ENCODE measurements at regions not wholly inside any gene's neighbourhood (a gene's known extent, or its start where the extent isn't known, plus 50 kb on each side); places are given as distances from the start of the nearest gene placed in this dataset.

- TF ChIP-seq U2AF1 (optimal IDR thresholded peaks at IDR 0.05; ENCODE audit: low read depth, low read length) (no peak), RBFOX2 (IDR thresholded peaks at IDR 0.05; ENCODE audit: low read depth, low read length) (no peak), MXI1 (IDR thresholded peaks at IDR 0.05; ENCODE audit: borderline replicate concordance, low read depth, low read length) (no peak), ZNF225 (CRISPR knock-in tag; IDR thresholded peaks at IDR 0.05) (no peak), ZBTB39 (CRISPR knock-in tag; IDR thresholded peaks at IDR 0.05) (no peak), PTBP1 (IDR thresholded peaks at IDR 0.05; ENCODE audit: low read depth, low read length, poor library complexity, severe bottlenecking) (no peak), ZMAT5 (CRISPR knock-in tag; IDR thresholded peaks at IDR 0.05; ENCODE audit: borderline replicate concordance, low read depth) (no peak), HDAC2 (CRISPR knock-in tag; IDR thresholded peaks at IDR 0.05) (no peak), DMTF1 (CRISPR knock-in tag; IDR thresholded peaks at IDR 0.05) (no peak), ZNF792 (CRISPR knock-in tag; IDR thresholded peaks at IDR 0.05) (no peak), EZH2 (conservative IDR thresholded peaks at IDR 0.05; ENCODE audit: low read depth, low read length) (no peak)
- TF ChIP-seq, protein P1, sequence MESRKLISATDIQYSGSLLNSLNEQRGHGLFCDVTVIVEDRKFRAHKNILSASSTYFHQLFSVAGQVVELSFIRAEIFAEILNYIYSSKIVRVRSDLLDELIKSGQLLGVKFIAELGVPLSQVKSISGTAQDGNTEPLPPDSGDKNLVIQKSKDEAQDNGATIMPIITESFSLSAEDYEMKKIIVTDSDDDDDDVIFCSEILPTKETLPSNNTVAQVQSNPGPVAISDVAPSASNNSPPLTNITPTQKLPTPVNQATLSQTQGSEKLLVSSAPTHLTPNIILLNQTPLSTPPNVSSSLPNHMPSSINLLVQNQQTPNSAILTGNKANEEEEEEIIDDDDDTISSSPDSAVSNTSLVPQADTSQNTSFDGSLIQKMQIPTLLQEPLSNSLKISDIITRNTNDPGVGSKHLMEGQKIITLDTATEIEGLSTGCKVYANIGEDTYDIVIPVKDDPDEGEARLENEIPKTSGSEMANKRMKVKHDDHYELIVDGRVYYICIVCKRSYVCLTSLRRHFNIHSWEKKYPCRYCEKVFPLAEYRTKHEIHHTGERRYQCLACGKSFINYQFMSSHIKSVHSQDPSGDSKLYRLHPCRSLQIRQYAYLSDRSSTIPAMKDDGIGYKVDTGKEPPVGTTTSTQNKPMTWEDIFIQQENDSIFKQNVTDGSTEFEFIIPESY (CRISPR knock-in tag; IDR thresholded peaks at IDR 0.05) = no peak
- TF ChIP-seq, protein P2, sequence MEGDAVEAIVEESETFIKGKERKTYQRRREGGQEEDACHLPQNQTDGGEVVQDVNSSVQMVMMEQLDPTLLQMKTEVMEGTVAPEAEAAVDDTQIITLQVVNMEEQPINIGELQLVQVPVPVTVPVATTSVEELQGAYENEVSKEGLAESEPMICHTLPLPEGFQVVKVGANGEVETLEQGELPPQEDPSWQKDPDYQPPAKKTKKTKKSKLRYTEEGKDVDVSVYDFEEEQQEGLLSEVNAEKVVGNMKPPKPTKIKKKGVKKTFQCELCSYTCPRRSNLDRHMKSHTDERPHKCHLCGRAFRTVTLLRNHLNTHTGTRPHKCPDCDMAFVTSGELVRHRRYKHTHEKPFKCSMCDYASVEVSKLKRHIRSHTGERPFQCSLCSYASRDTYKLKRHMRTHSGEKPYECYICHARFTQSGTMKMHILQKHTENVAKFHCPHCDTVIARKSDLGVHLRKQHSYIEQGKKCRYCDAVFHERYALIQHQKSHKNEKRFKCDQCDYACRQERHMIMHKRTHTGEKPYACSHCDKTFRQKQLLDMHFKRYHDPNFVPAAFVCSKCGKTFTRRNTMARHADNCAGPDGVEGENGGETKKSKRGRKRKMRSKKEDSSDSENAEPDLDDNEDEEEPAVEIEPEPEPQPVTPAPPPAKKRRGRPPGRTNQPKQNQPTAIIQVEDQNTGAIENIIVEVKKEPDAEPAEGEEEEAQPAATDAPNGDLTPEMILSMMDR (CRISPR knock-in tag; IDR thresholded peaks at IDR 0.05) = no peak
- TF ChIP-seq, protein P3, sequence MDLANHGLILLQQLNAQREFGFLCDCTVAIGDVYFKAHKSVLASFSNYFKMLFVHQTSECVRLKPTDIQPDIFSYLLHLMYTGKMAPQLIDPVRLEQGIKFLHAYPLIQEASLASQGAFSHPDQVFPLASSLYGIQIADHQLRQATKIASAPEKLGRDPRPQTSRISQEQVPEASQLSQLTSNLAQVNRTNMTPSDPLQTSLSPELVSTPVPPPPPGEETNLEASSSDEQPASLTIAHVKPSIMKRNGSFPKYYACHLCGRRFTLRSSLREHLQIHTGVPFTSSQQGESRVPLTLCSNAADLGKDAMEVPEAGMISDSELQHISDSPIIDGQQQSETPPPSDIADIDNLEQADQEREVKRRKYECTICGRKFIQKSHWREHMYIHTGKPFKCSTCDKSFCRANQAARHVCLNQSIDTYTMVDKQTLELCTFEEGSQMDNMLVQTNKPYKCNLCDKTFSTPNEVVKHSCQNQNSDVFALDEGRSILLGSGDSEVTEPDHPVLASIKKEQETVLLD (CRISPR knock-in tag; IDR thresholded peaks at IDR 0.05; ENCODE audit: low read depth) = no peak
Measured at GRCh38 chr5:56329652-56330051, 96.5 kb upstream of the ANKRD55 start.

All from HepG2 (cell line).